Transverse colon (tissue), 3 donors: ENCODE measurements at regions not wholly inside any gene's neighbourhood (a gene's known extent, or its start where the extent isn't known, plus 50 kb on each side); places are given as distances from the start of the nearest gene placed in this dataset.

Experiments used
- POLR2A ChIP-seq: fragments of 450-650 bp; IDR thresholded peaks from one replicate; pipeline ENCODE4 v1.6.1; 2016; ENCODE audit warnings: antibody characterized with exemption, mild to moderate bottlenecking, moderate library complexity
- POLR2AphosphoS5 ChIP-seq, 3 donors: sonication (generic); formaldehyde crosslinking; IDR thresholded peaks; one replicate each; pipeline ENCODE4 v1.6.1; 2016; ENCODE audit warnings: antibody characterized with exemption in 3 of 3

DNA sequence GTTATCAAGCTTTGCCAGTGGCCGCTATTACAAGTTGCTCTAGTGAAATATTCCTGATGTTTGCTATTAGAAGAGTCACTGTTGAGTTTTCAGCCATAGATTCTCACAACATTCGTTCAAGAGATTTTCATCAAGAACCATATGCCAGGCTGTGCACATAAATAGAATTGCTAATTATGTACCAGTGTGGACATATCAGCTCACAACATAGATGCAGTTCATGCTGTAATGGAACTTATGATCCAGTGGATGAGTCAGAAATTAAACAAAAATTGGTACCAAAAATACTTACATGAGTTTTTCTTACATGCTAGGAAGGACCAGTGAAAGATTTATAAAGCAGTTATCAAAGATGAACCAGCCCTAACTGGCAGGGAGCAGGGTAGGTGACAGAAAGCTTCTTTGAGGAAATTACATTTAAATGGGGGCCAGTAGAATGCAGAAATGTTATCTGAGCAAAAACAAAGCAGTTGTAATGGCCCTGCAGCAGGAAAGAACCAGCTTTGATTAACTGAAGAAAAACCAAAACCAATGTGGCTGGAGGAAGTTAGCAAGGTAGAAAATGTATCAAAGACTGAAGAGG lies 404.2 kb downstream of the DNAH5 start:
- TF ChIP-seq POLR2AphosphoS5 (IDR thresholded peaks at IDR 0.05) (no peak), POLR2A (no peak)
